ENCODE measurements at regions not wholly inside any gene's neighbourhood (a gene's known extent, or its start where the extent isn't known, plus 50 kb on each side); places are given as distances from the start of the nearest gene placed in this dataset.
"Not testable (repeated sequence)": the region's sequence is repeated elsewhere in the genome, so short reads cannot be mapped to it uniquely, and the experiment has no call there.

GRCh38 chr6:126723541-126724170 lies 383.7 kb downstream of the CENPW start:
- no peak for DNase-seq (ENCODE audit: extremely low spot score, insufficient read length, low read depth)
- no peak for FAIRE-seq

- DNase-seq (ENCODE audit: extremely low spot score, insufficient read length, low read depth) (no peak), FAIRE-seq (no peak)
Observed at GRCh38 chr6:126724821-126725220, 384.9 kb downstream of the CENPW start.

GRCh38 chr6:126726454-126726853 lies 386.5 kb downstream of the CENPW start:
- not testable (repeated sequence) for FAIRE-seq; DNase-seq (ENCODE audit: extremely low spot score, insufficient read length, low read depth)

GRCh38 chr6:126738146-126738545 lies 380.3 kb upstream of the RSPO3 start:
- DNase-seq (ENCODE audit: extremely low spot score, insufficient read length, low read depth) (no peak), FAIRE-seq (no peak)

- FAIRE-seq = no peak
- DNase-seq (ENCODE audit: extremely low spot score, insufficient read length, low read depth) = no peak
Observed at GRCh38 chr6:126738641-126739040, 379.8 kb upstream of the RSPO3 start.

GRCh38 chr6:126743076-126743475 lies 375.4 kb upstream of the RSPO3 start:
- no peak for DNase-seq (ENCODE audit: extremely low spot score, insufficient read length, low read depth)
- no peak for FAIRE-seq

GRCh38 chr6:126747728-126748540 lies 370.5 kb upstream of the RSPO3 start:
- FAIRE-seq = no peak

GRCh38 chr6:126753606-126754005 lies 364.9 kb upstream of the RSPO3 start:
- FAIRE-seq = no peak
- no peak for DNase-seq (ENCODE audit: extremely low spot score, insufficient read length, low read depth)

More at GRCh38 chr6:126747728-126748540, 370.5 kb upstream of the RSPO3 start:
- no peak for DNase-seq (ENCODE audit: extremely low spot score, insufficient read length, low read depth)

- no peak for FAIRE-seq
- DNase-seq (ENCODE audit: extremely low spot score, insufficient read length, low read depth) = no peak
Observed at GRCh38 chr6:126761854-126762253, 356.6 kb upstream of the RSPO3 start.

- FAIRE-seq = no peak
- DNase-seq (ENCODE audit: extremely low spot score, insufficient read length, low read depth) = no peak
Observed at GRCh38 chr6:126764104-126764503, 354.4 kb upstream of the RSPO3 start.

- no peak for FAIRE-seq
Observed at GRCh38 chr6:126764671-126765070, 353.8 kb upstream of the RSPO3 start.

GRCh38 chr6:126766820-126767219 lies 351.7 kb upstream of the RSPO3 start:
- no peak for FAIRE-seq
- DNase-seq (ENCODE audit: extremely low spot score, insufficient read length, low read depth) = no peak

More at GRCh38 chr6:126764671-126765070, 353.8 kb upstream of the RSPO3 start:
- DNase-seq (ENCODE audit: extremely low spot score, insufficient read length, low read depth) = no peak

- no peak for DNase-seq (ENCODE audit: extremely low spot score, insufficient read length, low read depth)
- no peak for FAIRE-seq
Observed at GRCh38 chr6:126767711-126768110, 350.8 kb upstream of the RSPO3 start.

- FAIRE-seq = no peak
- DNase-seq (ENCODE audit: extremely low spot score, insufficient read length, low read depth) = no peak
Observed at GRCh38 chr6:126770176-126770575, 348.3 kb upstream of the RSPO3 start.

GRCh38 chr6:126773112-126773805 lies 345.2 kb upstream of the RSPO3 start:
- DNase-seq (ENCODE audit: extremely low spot score, insufficient read length, low read depth) (no peak), FAIRE-seq (no peak)

- DNase-seq (ENCODE audit: extremely low spot score, insufficient read length, low read depth) = no peak
- no peak for FAIRE-seq
Observed at GRCh38 chr6:126779331-126779730, 339.1 kb upstream of the RSPO3 start.

- FAIRE-seq (no peak), DNase-seq (ENCODE audit: extremely low spot score, insufficient read length, low read depth) (no peak)
Observed at GRCh38 chr6:126781582-126781981, 336.9 kb upstream of the RSPO3 start.

- DNase-seq (ENCODE audit: extremely low spot score, insufficient read length, low read depth) (no peak), FAIRE-seq (no peak)
Observed at GRCh38 chr6:126784161-126784790, 334.2 kb upstream of the RSPO3 start.

- no peak for DNase-seq (ENCODE audit: extremely low spot score, insufficient read length, low read depth)
- FAIRE-seq = no peak
Observed at GRCh38 chr6:126786262-126786661, 332.2 kb upstream of the RSPO3 start.

- no peak for FAIRE-seq
Observed at GRCh38 chr6:126787635-126788034, 330.8 kb upstream of the RSPO3 start.

More at GRCh38 chr6:126787635-126788034, 330.8 kb upstream of the RSPO3 start:
- no peak for DNase-seq (ENCODE audit: extremely low spot score, insufficient read length, low read depth)

All from GM18507 (cell line).